Activated CD8-positive, alpha-beta memory T cell treated with anti-CD3 and anti-CD28 coated beads, Interleukin-2, amount 50 U/mL, for 1 hour (primary cell): ENCODE measurements at regions not wholly inside any gene's neighbourhood (a gene's known extent, or its start where the extent isn't known, plus 50 kb on each side); places are given as distances from the start of the nearest gene placed in this dataset.
"Not testable (repeated sequence)": the region's sequence is repeated elsewhere in the genome, so short reads cannot be mapped to it uniquely, and the experiment has no call there.

Experiments
- DNase-seq: peaks from one replicate; pipeline ENCODE4 v3.0.0-alpha.2; 2020; ENCODE audit errors: extremely low read depth

- no peak for DNase-seq
These were observed 155.4 kb upstream of the MAP3K1 start for GRCh38 chr5:56659971-56660370.

DNA sequence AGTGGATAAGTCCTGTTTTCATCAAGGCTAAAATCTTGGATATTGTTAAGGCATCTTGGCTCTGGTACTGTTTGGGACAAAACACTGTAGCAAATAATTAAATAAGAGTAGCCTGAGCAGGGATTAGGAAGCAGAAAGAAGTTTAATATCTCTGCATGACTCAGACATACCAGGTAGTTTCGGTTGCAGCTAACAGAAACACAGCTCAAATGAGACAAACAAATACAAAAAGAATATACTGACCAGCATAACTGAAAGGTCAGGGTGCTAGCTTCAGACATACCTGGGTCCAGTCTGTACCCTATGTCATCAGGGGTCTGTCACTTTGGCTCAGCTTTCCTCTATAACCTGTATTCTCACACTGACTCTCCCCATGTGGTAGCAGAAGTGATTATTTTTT, 156.4 kb upstream of the MAP3K1 start:
- no peak for DNase-seq

DNA sequence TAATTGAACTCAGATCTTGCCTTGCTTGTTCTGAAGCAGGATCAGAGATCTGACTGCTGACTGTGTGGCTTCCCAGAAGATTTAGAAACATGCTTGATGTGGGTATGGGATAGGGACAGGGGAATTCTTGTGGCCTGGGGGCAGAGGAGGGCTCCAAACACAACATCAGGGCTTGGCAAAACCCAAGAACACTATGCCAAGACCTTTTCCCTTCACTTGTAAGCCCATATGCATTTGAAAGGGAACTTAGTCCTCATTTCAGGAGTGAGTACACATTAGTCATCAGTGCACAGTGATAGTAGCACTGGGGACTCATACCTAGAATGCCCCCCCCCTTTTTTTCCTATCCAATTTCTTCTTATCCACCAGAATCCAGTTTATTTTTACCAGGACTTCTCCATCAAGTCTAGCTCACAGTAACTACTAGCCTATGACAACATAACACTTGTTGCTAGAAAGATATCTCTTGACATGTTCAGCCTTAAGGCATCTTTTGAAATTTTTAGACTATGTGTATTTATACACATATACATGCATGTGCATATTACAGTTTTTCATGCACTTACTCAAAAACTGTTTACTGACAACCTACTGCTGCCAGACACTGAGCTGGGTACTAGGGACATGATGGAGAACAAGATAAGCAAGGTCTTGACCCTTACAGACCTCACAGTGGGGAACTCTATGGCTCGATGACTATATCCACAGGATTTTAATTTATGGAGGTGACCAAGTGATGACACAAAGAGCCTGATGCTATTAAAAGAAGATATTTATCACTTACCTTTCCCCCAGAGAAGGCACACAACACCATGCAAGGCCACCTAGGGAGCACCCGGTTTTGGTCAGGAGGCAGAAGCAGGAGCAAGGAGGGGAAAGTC, 158.3 kb upstream of the MAP3K1 start:
- DNase-seq = no peak

- no peak for DNase-seq
These were observed 163.5 kb upstream of the MAP3K1 start for GRCh38 chr5:56651893-56652292.

DNA sequence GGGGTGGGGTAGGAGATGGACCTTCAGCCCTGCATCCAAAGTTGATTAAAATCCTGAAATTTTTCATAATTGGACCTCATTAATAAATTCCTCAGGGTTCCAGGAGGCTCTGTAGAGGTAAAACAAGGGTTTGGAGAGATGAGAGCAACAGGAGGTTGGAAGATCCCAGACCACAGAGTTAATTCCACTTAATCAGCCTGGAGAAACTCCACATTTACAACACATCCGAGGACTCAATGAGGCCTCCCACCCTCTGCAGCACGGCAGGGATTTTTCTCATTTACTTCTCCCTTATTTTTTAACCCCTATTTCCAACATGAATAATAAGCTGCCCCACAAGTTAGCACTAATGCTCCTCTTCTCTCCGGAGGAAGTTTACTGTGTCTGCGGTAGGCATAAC, 165.0 kb upstream of the MAP3K1 start:
- no peak for DNase-seq

GRCh38 chr5:56649569-56649968, 165.8 kb upstream of the MAP3K1 start:
- DNase-seq = no peak

DNA sequence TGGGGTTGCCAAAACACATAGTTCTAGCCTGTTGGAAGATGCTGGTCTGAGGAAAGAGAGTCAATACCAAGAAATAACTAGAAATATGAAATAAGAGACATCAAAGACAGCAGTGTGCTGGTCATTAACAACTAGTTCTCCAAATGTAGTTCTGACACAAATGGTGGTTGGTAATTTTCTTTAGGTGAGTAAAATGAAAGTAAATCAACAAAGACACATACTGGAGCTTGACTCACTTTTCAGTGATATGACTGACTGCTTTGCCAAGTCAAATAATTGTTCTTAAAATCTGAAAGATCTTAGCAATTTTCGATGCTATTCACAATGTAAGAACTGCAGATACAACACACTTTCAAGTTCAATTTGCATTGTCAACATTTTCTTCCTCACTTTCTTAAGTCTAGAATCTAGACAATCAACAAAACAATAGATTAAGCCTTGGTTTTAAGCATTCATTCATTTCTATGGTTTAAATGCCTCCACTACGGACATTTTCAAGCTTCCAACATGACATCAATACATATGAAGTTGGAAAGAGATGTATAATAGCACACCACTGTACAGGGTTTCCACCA, 166.8 kb upstream of the MAP3K1 start:
- no peak for DNase-seq

DNA sequence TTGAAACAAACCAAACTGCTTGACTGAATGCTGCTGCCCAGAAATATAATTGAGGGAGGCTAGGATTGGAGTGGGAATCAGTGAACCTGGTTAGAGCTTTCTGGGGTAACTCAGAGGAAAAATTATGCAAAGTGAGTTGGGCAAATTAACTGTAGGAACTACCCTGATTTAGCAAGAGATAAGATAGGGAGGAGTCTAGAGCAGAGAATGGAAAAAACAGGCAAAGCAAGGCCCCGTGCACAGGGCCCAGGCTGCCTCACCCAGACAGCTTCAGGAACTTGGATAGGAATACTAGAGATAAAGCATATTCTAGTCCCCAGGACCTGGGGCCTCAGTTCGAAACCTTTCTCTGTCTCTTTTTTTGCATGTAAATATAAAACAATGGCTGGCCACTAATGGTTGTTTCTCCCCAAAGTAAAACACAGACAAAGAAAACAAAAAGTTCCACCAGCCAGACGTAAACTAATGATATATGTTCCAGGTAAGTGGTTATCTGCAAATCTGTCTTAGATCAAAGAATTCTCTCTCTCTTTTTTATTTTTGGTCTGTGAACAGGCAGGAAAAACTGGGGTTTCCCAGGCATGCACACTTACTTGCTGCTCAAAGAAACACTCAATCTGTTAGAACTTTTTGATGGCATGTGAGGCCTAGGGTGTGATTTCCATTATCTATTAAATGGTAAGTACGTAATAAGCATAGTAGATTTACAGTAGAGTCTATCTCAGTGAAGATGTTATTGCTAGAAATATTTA, 168.1 kb upstream of the MAP3K1 start:
- DNase-seq = no peak

DNA sequence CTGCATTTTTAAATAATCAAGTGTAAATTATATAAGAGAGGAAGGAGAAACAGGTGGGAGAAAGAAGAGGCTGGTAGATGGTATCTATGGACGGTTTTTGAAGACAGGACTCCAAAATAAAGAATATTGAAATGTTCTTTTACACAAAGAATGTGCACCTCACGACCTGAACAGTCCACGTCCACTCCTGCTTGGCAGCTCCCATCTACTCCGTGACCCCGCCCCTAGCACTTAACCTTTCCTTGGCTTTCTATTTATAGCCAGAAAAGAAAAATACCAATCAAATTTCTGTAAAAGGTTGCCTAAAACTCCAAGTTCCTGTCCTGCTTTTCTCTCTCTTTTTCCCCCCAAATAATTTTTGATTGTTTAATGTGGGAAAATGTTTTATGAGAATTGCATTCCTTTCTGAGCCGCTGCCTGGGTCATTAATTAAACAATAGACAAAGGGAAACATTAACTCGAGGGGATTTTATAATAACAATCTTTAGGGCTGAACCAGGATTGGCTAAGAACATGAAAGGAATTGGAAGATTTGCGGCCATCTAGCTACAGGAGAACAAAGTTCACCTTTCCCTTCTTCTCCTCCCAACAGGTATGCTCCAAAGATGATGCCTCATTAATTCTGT, 173.6 kb upstream of the MAP3K1 start:
- no peak for DNase-seq

DNA sequence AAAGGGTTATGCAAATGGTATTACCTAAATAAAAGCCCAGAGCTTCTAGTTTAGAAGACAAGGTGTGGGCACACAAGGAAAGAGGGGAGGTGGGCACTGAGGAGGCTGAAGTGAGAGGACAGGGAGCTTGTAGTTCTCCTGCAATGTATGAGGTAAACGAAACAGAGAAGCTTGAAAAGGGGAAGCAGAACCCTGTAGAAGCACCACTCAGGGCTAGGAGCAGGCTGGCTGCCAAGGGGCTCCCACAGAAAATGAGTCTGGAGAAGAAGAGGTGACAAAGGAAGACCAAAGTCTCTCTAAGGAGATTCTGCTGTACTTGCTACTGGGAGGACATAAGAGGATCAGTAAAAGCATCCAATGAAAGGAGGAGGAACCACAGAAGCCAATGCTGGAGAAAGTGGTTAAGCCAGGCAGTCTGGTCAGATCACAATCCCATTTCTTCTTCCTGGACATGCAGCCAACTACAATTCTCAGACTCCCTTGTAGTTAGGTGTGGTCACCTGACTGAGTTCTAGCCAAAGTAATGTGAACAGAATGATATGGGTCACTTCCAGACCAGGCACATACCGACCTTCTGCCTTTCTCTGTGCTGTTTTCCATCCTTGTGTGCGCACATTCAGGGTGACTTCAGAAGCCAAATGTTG, 174.5 kb upstream of the MAP3K1 start:
- no peak for DNase-seq

DNA sequence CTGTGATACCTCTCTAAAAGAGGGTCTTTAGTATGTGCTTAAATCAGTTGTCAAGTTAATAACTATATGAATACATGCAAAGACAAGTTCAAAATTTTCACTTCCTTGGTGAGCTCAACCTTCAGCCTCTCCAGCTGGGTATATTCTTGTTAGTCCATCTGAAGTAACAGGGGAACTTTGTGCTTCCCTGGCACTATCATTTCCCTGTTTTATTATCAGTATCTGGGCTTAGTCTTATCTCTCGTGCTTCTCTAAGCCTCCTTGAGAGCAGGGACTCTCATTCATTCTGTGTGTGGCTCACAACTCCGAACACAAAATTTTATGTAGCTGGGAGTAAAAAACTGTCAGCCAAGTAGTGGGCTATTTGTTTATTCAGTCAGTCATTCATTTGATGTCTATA, 175.9 kb upstream of the MAP3K1 start:
- no peak for DNase-seq

DNA sequence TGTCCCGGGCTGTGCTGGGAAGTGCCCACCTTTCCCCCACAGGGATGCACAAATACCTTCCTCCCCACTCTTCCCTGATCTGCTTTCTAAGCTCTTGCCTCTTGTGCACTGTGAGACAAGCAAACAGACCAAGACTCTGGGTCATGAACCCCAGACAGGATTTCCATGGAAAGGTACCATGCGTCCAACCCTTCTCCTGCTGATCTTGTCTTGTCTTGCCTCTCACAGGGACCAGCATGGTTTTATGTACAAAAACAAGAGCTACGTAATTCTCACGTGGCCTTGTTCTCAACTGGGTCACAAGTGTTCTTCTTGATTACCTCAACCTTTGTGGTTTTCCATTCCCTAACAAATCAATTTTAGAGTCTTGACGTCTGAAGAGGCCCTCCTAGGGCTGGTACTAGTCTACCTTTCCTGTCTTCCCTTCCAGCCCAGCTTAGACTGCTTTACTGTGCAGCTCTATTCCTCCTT, 176.5 kb upstream of the MAP3K1 start:
- DNase-seq = no peak

DNA sequence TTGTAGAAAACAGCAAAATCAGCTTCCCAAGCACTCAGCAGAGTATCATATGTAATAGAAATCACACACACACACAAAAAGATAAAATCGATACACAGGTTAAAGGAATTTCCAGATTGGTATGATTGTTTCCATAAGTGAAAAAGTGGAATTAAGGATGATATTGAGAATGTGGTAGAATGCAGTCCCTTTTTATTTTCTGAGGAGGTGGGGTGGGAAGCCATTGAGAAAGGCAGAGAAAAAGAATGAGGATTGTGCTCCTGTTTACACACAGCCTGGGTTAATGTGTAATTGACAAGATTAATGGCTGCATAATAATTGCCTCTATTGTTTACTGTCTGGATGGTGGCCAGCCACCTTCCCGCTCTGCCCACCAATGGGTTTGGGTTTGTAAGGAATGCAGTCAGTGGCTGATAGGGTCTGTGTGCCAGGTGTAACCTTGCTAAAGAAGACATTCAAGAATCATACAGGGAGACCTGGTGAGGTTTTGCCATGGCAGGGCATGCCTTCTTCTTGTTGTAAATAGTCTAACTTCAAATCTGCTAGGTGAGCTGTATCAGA, 177.2 kb upstream of the MAP3K1 start:
- no peak for DNase-seq

DNA sequence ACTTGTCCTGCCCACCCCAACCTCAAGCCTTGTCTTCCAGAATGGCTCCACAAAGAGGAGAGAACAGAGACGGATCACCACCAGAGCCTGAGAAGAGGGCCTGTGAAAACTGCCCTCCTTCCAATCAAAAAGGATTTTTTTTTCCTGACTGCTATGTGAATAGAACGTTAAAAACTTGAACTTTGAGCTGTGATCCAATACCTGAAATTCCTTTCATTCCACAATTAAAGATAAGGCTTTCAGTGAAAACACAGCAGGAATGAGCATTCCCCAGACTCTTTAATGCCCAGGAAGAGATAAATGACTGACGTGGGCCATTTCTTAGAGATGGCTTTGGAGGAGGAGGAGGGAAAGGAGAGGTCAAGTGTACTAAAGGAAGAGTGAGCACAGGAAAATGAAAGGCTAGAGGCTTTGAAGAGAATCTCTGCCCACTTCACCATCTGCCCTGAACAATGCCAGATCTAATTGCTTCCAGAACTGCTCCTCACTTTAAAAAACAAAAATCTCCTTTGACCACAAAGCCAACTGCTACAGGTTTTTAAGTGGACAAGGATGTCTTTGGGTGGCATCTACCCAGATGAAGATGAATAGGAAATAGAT, 177.9 kb upstream of the MAP3K1 start:
- DNase-seq = no peak

DNA sequence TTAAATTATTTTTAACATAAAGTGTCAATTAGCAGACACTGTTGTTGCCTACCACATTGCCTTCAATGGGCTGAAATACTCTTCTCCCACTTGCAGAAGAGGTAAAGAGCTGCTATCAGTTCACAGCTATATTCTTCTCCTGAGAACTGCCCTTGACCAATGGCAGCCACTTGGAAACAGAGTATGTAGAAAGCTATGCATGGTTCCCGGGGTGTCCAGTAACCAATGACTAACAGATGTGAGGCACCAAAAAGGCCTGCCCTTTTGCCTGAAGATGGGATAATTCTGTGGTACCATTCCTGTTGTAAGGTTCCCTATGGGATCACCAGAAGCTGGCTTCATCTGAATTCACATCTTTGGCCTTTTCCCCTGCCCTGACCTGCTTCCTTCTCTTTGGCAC, 181.4 kb upstream of the MAP3K1 start:
- DNase-seq = no peak

- no peak for DNase-seq
These were observed 182.4 kb upstream of the MAP3K1 start for GRCh38 chr5:56632939-56633338.

DNA sequence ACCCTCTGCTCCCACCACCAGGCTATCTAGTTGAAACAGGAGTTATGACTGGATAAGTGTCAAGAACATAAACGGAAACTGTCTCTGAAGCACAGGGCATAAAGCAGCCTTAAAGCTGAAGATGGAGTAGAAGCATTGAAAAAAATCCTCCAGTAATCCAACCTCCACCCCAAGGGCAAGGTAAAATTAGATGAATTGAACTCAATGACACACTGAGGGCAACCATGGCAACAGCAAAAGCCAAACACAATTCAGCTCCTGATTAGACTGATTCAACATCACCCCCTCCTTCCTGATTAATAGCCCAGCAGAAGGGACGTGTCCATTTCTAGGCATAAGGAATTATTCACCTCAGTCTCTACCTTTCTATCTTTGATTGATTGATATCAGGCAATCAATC, 183.2 kb upstream of the MAP3K1 start:
- no peak for DNase-seq

DNA sequence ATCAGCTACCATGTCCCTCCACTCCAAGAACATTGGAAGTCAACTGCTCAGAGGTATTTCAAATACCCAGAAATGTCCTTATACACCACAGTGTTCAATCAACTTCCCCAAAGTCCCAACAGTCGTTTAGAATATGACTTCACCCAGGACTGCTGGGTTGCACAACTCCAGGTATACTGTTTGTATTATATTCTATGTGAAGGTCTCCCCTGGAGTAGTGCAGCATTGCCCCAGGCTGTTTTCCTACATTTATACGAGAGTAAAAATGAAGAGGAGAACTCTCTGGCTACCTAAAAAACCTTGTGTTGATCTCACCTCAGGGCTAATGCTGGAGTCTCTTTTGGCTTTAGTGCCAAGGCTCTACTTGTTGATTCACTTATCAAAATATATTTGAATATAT, 183.6 kb upstream of the MAP3K1 start:
- no peak for DNase-seq

GRCh38 chr5:56628616-56629015, 186.7 kb upstream of the MAP3K1 start:
- DNase-seq = not testable (repeated sequence)

DNA sequence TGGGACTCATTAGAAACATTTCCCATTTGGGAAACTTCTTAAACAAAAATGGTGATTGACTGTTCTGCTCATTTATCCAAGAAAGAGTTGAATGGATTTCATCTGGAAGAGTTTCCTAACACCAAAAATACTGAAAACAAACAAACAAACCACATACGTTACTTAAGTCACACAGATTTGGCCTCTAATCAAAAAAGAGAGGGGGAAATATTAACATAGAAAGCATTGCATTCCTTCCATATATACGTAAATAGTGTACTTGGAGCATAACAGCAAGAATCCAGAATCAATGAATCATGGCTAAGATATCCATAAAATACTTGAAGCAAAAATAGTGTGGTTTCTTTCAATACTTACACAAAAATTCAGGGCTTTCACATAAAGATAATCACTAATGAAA, 189.8 kb upstream of the MAP3K1 start:
- DNase-seq = no peak

GRCh38 chr5:56624751-56625150, 190.6 kb upstream of the MAP3K1 start:
- DNase-seq = no peak
